NCI-H748 (cell line): ENCODE measurements at regions not wholly inside any gene's neighbourhood (a gene's known extent, or its start where the extent isn't known, plus 50 kb on each side); places are given as distances from the start of the nearest gene placed in this dataset.
A peak's percentile ranks its signal among the peaks of the same experiment; 100 is the strongest.
"Not testable (repeated sequence)": the region's sequence is repeated elsewhere in the genome, so short reads cannot be mapped to it uniquely, and the experiment has no call there.

Experiments used
- DNase-seq: peaks from one replicate; lab custom pipeline; 2025; ENCODE audit not compliant: unreplicated experiment; lab: John Stamatoyannopoulos, UW

GRCh38 chr6:130494729-130495128 is 128.9 kb downstream of the TMEM200A start:
- no peak for DNase-seq

- DNase-seq = no peak
Measured at GRCh38 chr6:130500693-130501092, 134.9 kb downstream of the TMEM200A start.

DNA sequence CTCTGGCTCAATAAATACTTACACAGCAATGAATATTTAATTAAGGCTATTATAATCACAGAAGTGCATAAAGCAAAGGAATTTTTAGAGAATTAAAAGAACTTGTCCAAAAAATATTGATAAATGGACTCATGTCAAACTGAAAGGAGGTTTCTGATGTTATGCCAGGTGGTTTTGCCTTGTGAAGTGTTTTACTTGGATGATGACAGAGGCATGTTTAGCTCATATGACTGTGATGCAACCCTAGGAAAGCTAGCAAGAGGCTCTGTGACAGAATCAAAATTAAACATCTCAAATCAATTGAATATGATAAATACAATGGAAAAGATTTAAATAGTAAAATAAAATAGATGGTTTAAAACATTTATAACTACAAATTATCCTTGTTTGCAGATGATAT is 137.3 kb downstream of the TMEM200A start:
- DNase-seq = no peak

DNA sequence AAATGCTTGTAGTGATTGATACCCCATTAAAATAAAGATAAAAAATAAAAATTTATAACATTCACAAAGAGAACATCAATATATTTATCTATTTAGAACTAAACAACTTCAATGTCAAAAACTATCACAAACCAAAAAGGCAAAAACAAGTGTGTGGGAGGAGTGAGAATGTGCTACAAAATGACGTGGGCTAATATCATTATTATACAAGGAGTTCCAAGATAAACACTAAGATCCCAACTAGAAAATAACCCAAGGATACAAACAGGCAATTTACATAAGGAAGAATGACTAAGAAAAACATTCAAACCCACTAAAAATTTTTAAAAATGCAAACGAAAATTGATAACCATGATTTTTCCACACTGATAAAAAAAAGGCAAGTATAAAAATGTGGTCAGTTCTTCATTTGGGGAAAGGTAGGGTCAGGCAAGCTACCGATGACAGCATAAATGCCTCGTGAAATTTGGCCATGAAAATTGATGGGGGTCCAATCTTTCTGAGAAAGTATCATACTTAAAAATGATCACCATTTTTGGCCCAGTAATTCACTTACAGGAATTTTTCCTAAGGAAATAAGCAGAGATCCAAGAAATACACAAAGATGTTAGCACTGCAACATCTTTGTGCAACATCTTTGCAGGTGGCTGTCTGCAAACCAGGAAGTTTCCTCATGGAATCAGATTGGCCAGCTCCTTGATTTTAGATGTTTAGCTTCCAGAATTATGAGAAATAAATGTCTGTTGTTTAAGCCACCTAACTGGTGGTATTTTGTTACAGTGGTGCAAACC is 140.2 kb downstream of the TMEM200A start:
- no peak for DNase-seq

DNA sequence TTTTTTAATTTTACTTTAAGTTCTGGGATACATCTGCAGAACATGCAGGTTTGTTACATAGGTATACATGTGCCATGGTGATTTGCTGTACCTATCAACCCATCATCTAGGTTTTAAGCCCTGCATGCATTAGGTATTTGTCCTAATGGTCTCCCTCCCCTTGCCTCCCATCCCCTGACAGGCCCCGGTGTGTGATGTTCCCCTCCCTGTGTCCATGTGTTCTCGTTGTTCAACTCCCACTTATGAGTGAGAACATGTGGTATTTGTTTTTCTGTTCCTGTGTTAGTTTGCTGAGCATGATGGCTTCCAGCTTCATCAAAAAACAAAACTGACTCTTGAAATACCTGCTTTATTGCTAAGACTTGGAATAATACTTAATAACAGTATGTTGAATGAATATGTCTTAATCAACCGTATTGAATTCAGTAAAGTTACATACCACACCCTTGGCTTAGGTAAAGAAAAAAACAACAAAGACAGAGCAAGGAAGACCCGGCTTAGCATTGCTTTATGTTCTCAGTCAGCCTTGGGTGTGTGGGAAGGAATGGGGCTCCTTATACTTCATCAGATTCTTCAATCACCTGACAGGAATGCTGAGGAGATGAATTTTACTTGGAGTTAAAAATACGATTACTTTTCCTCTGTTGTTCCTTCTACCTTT is 141.3 kb downstream of the TMEM200A start:
- DNase-seq = not testable (repeated sequence)

DNA sequence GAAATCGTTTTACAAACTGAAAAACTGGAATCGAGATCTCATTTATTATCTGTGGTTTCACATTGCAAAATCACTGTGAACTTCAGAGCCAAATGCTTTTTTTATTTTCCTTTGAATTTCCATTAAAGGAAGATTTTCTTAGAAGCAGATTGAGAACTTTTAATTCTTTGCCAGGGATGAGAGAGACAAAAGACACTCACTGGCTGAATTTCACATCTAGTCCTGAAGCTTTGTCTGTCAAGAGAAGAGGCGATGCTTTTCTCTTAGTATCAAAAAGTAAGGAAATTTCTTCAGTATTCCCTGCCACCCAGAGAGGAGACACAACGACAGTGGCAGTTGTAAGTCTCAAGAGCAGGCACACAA is 141.8 kb downstream of the TMEM200A start:
- DNase-seq = no peak

GRCh38 chr6:130513770-130514169 is 148.0 kb downstream of the TMEM200A start:
- DNase-seq = no peak

GRCh38 chr6:130514712-130515111 is 148.9 kb downstream of the TMEM200A start:
- DNase-seq = no peak

- no peak for DNase-seq
Measured at GRCh38 chr6:130515306-130515705, 149.5 kb downstream of the TMEM200A start.

GRCh38 chr6:130516604-130517003 is 150.8 kb downstream of the TMEM200A start:
- DNase-seq = no peak

DNA sequence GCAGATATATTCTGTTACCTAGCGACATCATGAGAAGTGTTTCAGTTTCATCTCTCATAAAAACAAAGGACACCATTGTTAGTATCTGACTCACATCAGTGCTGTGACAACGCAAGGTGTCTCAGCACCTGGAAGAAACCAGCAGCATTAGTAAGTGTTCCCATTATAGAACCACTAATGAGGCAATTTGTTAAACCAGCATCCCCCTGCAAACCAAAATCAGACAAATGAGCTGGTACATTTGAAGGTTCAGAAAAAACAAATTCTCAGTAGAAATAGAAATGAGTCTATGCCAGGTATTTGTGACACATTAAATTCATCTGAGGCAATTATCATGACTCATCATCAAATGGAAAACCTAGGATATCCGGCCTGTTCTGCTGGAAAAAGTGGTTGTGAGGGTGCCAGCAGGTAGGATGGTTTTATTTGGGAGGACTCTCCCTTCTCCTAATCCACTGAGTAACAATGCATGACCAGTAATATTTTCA is 151.7 kb downstream of the TMEM200A start:
- DNase-seq = peak; percentile 49

DNA sequence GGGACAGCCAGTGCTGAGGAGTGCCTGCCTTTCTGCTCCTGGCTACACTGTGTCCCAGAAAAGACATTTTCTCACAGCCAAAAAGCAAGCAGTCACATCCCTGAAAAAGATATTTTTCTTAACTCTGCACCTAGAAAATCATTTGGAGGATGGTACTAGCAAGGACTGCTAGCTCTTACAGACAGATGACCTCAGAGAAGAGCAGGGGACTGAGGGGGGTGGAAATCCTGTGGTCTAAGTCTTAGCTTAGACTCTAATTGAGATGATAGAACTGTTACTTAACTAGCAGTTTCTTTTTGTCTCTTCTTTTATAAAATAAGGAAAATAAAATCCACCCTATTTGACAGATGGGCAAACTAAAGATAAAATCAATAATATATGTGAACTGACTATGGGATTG is 152.8 kb downstream of the TMEM200A start:
- no peak for DNase-seq

DNA sequence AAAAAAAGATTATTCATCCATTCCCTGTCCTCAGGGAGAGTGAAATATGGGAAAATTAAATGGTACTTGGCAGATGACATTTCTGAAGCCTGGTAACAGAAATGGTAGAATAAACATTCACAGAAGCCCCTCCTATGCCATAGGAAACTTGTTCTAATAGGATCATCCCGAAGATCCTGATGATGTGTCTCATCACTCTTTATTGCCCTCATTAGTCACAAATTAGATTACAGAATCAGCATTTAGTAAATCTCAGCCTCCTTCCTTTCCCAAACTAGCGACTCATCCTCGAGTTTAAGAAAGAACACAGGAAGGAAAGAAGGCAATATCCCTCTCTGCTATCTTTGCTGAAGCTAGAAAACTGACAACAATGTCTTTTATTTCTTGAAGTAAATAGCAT is 154.4 kb downstream of the TMEM200A start:
- DNase-seq = no peak

DNA sequence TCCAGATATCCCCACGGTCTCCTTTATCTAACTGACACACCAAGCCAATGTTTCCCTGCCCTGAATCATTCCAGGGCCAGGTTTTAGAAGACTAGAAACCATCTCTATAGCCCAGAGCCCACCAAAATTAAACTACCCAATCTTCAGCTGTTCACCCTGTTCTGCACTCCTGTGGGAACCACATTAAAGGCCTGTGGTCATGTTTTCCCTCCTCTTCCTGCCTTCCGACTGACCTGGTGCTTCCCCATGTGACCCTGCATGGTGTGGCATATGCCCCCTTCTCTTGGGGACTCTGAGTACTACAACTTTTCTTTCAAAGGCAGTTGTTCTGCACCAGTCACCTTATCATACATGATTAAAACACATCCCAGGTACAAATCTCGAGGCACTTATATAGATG is 155.0 kb downstream of the TMEM200A start:
- DNase-seq = no peak

DNA sequence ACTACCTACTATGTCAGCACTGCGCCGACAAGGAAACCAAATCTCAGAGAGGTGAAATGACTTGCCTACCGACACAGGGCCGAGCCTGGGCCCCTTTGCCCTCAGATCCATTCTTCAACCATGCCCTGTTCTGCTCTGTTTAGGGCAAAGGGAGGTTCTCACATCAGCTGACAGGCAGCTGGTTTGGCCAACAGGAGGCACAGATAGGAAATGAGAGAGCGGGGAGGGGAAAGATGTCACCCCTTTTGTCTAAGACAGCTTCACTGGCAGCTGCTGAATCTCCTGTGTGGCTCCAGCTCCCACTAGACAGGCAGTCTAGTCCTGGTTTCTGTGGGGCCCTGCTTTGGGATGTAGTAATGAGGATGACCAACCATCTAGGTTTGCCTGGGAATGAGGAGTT is 158.7 kb downstream of the TMEM200A start:
- no peak for DNase-seq

DNA sequence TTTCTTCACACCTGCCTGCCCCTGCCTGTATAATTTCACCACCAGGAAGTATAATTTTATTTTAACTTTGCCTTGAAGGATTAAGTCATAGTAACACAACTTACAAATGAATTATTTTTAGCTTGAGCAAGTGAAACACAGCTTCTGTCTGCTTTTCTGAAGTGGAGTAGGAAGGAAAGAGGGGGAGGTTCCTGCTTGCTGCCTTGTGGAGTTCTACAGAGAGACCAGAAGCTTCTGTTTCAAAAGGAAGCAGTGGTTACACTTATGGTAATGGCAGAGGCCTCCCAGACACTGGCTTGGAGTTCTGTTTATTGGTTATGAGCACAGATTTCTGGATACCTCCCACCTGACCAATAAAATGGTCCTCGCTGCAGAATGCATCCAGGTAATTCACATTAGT is 159.6 kb downstream of the TMEM200A start:
- no peak for DNase-seq

DNA sequence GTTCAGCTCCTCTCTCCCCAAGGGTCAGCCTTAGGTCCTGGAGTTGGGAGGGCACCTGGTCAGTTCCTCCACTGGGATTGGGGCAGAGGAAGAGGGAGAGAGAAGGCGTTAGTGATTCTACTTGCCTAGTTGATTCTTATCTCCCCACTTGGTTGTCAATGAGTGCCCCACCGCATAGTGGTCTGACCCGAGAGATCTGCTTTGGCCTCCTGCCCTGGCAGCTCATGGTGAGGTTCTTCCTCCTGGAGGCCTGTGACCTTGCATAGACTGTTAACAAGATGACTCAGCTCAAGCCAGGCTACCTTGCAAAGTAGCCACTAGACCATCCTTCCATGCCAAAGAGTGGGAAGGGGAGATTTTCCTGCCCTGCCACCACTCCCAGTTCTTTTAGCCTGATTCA is 160.6 kb downstream of the TMEM200A start:
- DNase-seq = no peak

GRCh38 chr6:130527173-130527572 is 161.4 kb downstream of the TMEM200A start:
- no peak for DNase-seq

DNA sequence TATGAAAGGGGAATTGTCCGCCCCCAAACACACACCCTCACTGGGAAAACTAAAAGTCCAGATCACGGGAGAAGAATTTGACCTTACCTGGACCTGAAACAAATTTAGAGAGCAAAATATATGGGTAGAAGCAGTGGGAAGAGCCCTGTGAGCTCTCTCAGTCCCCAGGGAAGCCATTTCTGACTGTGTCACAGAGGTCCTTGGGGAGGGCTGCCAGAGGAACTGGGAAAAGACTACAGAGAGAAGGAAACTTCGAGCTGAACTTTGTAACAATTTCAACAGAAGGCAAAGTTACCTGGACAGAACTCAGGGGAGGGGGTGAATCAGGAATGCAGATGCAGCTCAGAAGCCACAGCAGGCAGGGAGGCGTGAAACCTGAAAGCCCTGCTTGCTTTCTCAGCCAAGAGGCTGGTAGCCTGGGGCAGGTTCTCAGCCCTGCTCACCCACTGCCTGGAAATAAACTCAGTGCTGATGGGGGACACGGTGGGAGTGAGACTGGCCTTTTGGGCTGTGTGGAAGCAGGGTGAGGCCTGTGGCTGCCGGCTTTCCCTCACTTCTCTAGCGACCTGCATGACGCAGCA is 163.8 kb downstream of the TMEM200A start:
- DNase-seq = no peak

- no peak for DNase-seq
Measured at GRCh38 chr6:130534627-130535026, 168.8 kb downstream of the TMEM200A start.

DNA sequence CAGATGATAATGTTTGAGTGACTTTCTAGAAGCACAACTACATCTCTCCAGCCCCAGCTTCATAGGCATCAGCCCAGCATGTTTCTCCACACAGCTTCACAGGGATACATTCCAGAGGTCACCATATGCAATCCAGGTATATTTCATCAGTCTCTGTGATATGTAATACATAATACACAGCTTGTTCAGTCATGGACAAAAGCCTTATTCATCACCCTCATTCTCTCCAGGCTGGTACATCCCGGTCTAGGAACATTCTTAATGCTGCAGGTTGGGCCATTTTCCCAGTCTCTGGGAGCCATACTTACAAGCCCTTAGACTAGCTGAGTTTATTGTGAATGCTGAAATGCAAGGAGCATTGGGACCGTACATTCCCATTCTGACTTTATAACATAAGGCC is 169.4 kb downstream of the TMEM200A start:
- DNase-seq = no peak

DNA sequence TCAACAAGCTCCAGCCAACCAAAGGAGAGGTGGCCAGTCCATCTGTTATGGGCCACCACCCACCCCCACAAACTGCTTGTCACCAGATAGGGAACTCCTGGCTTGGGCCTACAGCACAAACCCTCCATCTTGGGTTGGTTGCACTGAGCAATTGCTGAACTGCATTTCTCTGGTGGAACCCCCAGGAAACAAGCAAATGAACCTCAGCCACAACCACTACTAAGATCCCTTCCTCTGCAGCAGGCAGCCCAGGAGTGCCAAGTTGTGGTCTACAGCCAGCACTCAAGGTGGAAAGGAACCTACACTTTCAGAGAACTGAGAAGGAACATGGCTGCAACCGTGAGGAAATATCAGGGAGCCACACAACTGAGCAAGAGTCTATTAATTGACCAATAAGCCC is 171.6 kb downstream of the TMEM200A start:
- no peak for DNase-seq
